Stimulated activated CD4-positive, alpha-beta T cell treated with anti-CD3 and anti-CD28 coated beads, TNF-alpha, amount 100 ng/mL, for 1 hour (primary cell): ENCODE measurements at regions not wholly inside any gene's neighbourhood (a gene's known extent, or its start where the extent isn't known, plus 50 kb on each side); places are given as distances from the start of the nearest gene placed in this dataset.

Experiments used
- DNase-seq, 3 donors: peaks; one replicate each; pipeline ENCODE4 v3.0.0-alpha.2; 2020; ENCODE audit warnings: low read depth in 3 of 3, low spot score in 1 of 3

GRCh38 chr1:195458365-195458764 lies 1149.9 kb downstream of the KCNT2 start:
- no peak for DNase-seq

DNA sequence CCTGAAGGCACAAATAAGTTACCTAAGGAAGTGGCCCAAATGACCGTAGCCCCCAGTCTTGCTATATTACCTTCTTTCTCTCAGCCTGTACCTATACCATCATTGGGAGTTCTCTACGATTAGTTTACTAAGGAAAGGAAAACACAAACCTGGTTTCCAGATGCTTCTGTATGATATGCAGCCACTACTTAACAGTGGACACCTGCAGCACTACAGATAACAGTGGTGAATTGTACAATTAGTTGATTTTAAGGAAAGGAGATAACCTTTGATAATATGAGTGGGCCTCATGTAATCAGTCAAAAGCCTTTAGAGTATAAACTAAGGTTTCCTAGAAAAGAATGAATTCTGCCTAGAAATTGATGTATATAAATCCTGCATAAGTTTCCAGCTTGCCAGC lies 1157.4 kb downstream of the KCNT2 start:
- DNase-seq: no peak

GRCh38 chr1:195439661-195440060 lies 1168.6 kb downstream of the KCNT2 start:
- DNase-seq: no peak

GRCh38 chr1:195434566-195435203 lies 1173.6 kb downstream of the KCNT2 start:
- DNase-seq: no peak

GRCh38 chr1:195430826-195431225 lies 1177.4 kb downstream of the KCNT2 start:
- DNase-seq: no peak

- no peak for DNase-seq
Observed at GRCh38 chr1:195428927-195429326, 1179.3 kb downstream of the KCNT2 start.

DNA sequence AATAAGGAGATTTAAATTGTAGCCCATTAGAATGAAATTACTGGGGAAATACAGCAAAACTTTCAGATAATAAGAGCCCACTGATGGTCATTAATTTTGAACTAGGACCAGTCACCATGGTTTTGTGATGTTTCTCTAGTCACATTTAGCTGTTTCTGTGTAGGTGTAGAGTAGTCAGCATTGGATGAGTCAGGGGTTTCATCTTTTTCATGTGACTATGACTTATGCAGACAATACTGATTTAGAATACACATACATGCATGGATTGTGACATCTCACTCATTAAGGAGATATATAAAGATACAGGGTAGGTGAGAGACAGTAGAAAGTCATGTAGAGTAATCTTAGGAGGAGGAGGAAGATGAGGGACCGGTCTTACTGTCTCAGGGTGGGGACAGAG lies 1192.7 kb downstream of the KCNT2 start:
- DNase-seq: no peak

DNA sequence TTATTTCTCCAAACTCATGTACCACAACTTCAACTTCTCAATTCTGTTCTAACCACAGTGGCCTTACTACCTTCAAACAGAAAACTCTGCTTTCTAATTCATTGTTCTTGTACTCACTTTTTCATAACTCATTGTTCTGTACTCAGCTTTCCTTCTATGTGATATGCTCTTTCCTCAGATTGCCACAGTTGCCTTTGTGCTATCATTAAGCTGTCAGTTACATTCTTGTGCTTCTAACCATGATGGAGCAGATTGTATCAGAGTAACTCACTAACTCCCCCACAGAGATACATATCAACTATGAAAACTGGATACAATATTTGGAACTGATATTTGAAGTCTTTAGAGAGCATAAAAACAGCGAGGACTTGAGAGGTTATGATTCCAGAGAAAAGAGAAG lies 1213.7 kb downstream of the KCNT2 start:
- no peak for DNase-seq

DNA sequence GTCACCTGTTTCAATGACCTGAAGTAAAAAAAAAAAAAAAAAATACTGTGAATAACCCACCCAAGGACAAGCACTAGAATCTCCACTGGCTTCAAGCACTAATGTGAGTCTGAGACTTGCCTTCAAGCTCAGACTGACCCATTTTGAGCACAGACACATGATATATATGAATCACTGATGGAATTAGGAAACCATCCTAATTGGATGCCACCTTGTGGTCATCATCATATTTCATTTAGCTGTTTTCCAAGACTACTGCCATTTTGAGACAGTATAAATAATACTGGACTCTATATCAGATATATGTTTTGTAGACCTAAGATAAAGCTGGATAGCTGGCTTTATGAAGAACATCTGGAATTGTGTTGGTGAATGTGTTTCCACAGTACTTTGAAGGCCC lies 1232.0 kb downstream of the KCNT2 start:
- no peak for DNase-seq

DNA sequence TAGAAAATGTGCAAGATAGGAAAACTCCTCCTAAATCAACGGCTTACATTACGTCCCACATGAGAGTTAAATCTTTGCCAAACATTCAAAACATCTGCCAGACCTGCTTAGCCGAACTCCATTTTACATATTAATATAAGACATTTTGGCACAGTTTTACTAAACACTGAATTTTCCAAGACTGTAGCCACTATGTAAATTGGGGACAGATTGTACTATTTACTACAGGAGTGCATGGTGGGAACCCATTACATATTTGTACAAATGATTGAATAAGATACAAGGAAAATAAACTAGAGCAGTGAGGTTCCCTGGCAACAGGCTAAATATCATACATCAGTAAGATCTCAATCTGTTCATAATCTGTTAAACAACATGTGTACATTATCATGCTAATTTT lies 1234.4 kb downstream of the KCNT2 start:
- no peak for DNase-seq

- no peak for DNase-seq
Observed at GRCh38 chr1:195345149-195345548, 1263.1 kb downstream of the KCNT2 start.

GRCh38 chr1:195337646-195338045 lies 1270.6 kb downstream of the KCNT2 start:
- DNase-seq: no peak

DNA sequence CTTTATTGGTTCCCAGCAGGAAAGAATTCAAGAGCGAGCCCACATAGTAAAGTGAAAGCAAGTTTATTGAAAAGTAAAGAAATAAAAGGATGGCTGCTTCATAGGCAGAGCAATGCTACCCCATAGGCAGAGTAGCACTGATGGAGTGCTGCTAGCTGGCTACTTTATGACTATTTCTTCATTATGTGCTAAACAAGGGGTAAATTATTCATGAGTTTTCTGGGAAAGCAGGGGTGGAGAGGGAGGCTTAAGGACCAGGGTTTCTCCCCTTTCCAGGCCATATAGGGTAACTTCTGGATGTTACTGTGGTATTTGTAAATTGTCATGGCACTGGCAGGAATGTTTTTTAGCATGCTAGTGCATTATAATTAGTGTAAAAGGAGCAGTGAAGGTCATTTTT lies 1271.4 kb downstream of the KCNT2 start:
- DNase-seq: no peak

GRCh38 chr1:195335541-195335940 lies 1272.7 kb downstream of the KCNT2 start:
- no peak for DNase-seq

- no peak for DNase-seq
Observed at GRCh38 chr1:195332102-195332501, 1276.1 kb downstream of the KCNT2 start.

DNA sequence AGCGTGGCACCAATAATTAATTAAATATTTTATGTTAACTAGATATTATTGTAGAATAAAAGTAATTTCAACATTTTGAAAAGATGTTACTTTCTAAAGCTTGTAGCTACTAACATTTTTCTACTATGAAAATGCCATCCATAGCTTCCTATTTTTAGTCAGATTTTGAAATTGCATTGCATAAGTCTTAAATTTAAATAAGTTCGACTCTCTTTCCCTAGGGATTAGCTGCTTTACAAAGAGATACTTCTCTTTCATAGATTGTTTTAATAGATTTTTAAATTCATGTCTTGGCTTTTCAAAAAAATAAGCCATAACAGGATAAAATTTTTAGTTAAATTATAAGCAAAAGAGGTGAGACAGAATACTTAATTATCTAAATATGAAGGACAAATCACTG lies 1279.6 kb downstream of the KCNT2 start:
- no peak for DNase-seq

DNA sequence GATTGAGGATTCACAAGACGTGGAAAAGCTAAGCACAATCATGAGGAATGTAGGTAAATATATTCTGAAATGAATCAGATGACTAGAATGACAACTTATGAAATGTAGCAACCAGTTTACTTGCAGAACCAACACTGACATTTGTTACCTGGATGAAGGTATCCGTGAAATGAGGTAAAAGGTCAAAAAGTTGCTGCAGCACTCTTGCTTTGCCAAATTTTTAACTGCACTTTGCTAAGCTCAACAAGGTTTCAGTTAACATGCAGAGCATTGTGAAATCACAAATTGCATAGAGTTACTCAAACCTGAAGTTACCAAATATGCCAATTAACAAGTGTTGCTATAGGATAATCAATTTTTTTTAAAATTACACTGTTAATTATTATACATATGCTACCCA lies 1280.1 kb downstream of the KCNT2 start:
- DNase-seq: no peak

GRCh38 chr1:195327361-195327760 lies 1280.9 kb downstream of the KCNT2 start:
- DNase-seq: no peak

DNA sequence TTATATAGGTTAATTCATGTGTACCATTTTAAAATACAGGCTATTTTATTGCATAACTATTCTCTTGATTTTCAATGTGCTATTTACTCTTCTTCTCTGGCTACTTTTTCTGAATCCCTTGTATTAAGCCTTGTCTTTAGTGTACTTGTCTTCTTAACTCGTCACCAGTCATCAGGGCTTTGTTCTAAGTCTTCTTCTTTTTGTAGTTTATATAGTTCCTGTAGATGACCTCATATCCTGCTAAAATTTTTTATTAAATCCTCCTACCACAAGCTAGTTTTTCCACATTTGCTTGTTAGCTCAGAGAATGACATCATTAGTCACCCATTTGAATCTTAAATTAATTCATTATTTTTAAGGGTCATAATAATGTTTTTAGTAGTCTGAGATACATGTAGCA lies 1281.9 kb downstream of the KCNT2 start:
- DNase-seq: no peak

DNA sequence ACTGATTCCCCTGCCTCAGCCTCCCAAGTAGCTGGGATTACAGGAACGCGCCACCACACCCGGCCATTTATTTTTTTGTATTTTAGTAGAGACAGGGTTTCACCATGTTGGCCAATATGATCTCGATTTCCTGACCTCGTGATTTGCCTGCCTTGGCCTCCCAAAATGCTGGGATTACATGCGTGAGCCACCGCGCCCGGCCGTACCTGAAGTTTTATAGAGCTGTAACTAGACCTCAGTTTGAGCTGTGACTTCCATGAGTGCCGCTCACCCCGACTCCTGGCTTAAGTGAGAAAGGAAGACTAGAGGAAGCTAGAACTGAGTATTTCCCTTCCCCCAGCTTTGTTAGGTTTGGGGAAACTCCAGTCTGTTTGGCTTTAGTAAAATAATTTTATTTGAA lies 1283.1 kb downstream of the KCNT2 start:
- DNase-seq: no peak

DNA sequence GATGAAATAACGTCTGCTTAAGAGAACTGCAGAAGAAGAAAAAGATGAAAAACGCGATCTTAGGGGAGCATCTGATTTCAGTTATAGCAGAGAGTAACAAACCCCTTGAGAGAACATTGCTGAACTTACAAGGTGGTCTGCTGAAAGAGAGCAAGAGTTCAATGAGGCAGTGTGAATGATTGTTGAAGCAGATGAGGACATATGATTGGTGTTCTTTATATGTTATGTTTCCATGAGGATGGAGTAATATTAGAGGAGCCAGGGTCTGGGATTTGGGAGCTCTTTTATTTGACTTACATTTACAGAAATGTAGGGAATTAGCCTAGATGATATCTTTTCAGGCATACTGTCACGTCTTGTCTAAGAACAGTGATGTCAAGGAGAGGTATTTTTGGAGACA lies 1302.0 kb downstream of the KCNT2 start:
- no peak for DNase-seq

GRCh38 chr1:195294911-195295310 lies 1313.3 kb downstream of the KCNT2 start:
- no peak for DNase-seq

GRCh38 chr1:195278644-195279043 lies 1329.6 kb downstream of the KCNT2 start:
- no peak for DNase-seq

DNA sequence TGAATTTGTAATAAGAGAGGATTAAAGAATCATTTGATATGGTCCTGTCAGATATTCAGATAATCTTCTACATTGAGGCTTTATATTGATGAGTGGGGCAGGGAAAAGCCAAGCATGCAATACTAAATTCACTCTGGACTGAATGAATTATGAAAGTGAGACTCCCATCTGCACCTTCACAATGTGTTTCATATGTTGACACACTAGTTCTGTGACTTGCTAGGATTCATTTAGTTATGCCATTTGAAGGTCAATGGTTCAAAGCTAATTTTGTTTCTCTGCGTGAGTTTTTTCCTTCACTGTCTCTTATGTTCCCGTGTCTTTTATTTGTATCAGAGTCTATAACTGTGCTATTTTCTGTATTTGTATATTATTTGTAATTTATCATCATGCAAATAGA lies 1332.5 kb downstream of the KCNT2 start:
- DNase-seq: no peak
